GM19023 (cell line): ENCODE measurements at regions not wholly inside any gene's neighbourhood (a gene's known extent, or its start where the extent isn't known, plus 50 kb on each side); places are given as distances from the start of the nearest gene placed in this dataset.

Experiments used
- ATAC-seq: cut with Tn5 transposase; IDR thresholded peaks from one replicate; pipeline ENCODE4 v1.9.1; 2021; ENCODE audit warnings: mild to moderate bottlenecking, moderate library complexity; ENCODE audit not compliant: unreplicated experiment

GRCh38 chr11:27216270-27217149 lies 146.5 kb downstream of the CCDC34 start:
- no peak for ATAC-seq

DNA sequence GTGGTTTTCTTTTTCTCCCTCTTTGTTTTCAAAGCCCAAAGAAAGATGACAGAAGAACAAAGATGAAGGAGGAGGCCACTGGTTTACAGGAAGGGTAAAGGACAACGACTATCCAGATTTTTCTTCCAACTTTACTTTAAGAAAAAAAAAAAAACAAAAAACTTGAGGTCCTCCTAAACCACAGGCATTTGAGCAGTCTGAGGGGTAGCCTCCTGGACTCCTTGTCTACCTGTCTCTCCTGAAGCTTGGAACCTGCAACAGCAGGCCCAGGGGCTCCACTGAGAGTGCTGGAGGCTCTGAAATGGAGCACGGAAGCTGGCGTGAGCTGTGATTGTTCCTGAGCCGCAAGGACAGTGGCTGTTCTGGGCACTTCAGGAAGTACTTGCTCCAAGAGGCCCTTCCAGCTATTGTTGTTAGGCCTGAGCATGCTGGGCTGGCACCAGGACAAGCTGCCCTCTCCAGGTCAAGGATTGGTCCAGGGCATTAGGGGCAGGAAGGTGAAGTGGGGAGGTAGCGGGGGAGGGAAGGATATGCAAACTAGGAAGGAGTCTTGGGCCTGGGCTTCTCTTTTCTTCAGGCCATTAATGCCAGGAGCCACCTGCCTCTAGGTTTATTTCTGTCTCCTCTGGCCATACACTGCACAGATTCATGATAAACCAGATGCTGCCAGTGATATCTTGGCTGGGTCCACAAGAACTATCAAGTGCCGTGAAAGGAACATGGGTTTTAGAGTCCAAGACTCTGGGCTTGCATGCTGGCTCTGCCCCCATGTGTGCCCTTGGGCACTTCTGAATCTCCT lies 147.3 kb downstream of the CCDC34 start:
- no peak for ATAC-seq

DNA sequence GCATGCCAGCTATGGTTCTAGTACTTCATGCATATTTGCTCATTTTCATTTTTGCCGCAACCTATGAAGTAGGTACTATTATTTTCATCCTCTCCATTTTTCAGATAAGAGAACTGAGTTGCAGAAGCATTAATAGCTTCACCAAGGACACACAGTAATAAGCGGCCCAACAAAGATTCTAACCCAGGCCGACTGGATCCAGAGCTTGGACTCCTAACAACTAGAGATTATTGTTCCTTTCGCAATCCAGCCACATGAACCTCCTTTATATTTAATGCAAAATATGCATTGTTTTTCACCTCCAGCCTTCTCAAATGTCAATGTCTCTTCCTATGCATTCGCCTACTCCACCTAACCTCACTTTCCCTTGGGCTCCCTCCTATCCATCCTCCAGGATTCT lies 148.3 kb downstream of the CCDC34 start:
- ATAC-seq, result no peak

- ATAC-seq, result no peak
Observed at GRCh38 chr11:27213232-27213660, 149.8 kb downstream of the CCDC34 start.

DNA sequence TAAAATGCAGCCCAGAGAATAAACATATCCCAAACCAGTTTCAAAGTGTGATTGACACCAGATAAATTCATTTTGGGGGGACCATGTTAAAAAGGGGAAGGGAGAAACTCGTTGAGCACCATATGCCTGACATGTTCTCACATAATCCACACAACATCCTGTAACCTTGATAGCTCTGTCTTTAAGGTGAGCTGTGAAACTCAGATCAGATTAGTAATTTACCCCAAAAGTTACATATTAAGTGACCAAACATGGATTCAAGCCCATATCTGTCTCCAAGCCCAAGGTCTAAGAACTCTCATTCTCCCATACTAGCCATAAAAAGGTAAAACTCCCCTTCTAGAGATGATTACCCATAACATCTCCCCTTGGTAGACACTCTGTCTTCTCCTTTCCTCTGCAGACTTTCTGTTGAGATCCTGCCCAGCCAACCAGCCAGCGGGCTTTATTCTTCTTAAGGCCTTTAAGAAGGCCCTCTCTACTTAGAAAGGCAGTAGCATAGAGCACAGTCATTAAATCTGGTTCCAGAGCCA lies 150.7 kb downstream of the CCDC34 start:
- no peak for ATAC-seq

GRCh38 chr11:27211370-27212127 lies 151.5 kb downstream of the CCDC34 start:
- ATAC-seq, result no peak

DNA sequence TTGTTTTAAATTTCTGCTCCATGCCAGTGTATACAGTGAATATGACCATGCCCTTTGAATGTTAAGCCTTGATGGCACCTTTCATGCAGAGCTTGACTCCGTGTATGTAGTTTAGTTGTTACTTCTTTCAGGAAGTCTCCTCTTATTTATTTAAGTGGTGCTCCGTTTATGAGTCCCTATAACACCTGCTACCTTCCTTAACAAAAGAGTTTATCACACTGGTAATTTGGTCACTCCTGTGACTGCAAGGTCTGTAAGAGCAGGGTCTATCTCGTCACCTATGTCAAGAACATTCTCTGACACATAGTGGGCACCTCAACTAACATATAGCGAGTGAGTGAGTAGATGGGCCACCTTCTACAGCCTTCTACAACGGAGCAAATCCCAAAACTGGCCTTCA lies 152.5 kb downstream of the CCDC34 start:
- no peak for ATAC-seq

DNA sequence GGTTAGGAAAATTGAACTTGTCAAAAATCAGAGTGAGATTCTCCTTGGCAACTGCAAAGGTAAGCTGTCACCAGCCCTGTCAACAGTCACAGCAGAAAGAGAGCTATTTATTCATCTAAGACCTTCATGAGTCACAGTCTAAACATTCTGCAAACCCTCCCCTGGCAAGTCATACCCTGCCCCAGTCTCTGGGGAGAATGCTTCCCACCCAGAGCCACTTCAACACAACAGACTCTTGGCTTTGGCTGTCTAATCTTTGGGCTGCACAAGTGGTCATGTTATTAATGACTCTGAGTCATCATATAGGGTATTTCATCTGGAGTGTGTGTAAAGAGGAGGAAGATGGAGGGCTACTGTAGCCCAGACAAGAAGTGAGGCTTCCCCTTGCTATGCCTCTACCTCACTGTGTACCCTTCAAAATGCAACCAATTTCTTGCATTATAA lies 153.4 kb downstream of the CCDC34 start:
- peak; percentile 37 for ATAC-seq

DNA sequence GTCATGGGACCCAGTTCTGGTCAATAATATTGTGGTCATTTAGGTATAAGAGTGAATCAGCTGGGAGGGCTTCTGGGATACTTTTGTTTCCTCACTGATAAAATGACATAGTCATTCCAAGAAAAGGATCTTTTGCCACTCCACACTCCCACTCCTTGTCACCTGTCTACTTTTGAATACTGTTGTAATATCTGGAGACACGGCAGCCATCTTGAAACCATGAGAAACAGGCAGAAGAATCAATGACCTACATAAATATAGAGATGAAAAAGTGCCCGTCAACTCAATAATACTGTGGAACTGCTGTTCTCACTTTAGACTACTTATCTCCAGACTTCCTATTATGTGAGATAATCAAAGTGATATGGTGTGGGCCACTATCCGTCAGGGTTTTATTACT lies 154.2 kb downstream of the CCDC34 start:
- ATAC-seq, result no peak

DNA sequence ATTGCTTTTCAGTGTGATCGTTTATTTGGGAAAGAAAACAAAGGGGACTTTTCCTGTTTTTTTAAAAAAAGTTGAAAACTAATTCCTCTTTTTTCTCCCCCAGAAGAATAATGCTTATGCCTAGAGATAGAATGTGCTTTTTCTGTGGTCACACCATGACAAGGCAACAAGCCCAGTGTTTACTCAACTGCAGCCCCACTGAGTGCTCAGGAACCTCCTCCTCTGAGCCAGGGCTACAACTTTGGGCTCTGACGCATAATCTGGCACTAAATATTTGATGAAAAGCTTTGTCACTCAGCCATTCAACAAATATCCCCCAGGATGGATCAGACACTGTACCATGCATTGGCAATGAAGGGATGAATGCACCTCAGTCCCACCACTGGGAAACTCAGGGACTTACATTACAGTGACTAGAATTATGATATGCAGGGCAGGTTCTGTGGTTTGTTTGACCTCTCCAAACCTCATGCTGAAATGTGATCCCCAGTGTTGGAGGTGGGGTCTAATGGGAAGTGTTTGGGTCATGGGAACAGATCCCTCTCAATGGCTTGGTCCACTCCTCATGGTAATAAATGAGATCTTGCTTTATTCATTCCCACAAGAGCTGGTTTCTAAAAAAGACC lies 155.9 kb downstream of the CCDC34 start:
- no peak for ATAC-seq

DNA sequence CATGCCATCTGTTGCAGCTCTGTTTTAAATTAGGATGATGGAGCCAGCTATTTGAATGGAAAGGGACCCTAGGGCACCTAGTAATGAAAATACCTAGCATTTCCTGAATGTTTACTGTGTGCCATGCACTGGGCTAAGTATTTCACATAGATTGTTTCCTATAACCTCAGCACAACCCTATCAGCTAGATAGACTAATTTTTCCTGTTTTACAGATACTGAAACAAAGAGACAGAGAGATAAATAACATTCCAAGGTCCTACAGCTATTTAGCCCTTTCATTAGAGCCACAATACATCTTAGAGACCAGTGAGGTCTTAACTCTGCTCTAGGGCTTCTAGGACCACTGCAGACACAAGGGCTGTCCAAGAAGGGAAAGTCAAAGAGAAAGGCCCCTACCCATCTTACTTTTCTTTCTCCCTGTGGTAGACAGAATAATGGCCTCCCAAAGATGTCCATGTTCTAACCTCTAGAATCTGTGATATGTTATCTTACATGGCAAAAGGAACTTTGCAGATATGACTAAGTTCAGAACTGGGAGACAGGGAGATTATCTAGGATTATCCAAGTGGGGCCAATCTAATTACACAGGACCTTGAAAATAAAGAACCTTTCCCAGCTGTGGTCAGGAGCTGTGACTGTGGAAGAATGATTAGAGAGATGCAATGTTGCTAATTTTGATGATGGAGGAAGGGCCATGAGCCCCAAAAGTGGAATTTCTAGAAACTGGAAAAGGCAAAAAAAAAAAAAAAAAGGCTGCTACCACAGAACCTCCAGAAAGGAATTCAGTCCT lies 157.0 kb downstream of the CCDC34 start:
- ATAC-seq, result no peak

- ATAC-seq, result no peak
Observed at GRCh38 chr11:27205250-27205649, 157.8 kb downstream of the CCDC34 start.

DNA sequence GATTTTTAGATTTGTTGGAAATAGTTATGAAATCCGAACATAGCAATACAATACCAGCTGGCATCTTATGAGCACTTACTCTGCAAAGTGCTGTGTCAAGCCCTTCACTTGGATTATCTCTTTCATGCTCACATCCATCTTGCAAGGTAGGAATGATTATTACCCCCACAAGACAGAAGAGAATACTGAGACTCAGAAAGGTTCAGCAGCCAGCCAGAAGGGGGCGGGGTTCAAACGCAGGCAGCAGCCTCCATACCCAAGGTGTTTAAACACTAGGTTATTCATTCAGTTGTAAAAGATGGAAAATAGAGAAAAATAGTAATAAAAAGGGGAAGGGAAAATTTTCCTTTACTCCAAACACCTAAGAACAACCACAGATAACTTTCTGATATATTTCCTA lies 158.5 kb downstream of the CCDC34 start:
- ATAC-seq, result no peak

GRCh38 chr11:27203077-27203647 lies 159.9 kb downstream of the CCDC34 start:
- ATAC-seq, result no peak

GRCh38 chr11:27201454-27202302 lies 161.1 kb downstream of the BBOX1 start:
- ATAC-seq, result no peak

GRCh38 chr11:27200779-27201453 lies 160.3 kb downstream of the BBOX1 start:
- ATAC-seq, result no peak

- no peak for ATAC-seq
Observed at GRCh38 chr11:27196203-27196897, 155.7 kb downstream of the BBOX1 start.
